C4-2B (cell line): ENCODE measurements at regions not wholly inside any gene's neighbourhood (a gene's known extent, or its start where the extent isn't known, plus 50 kb on each side); places are given as distances from the start of the nearest gene placed in this dataset.

Source experiments
- H3K27ac ChIP-seq: fragments of 450-650 bp; 2 replicates; pipeline ENCODE4 v1.5.1; 2017
- CTCF ChIP-seq: fragments of 450-650 bp; conservative IDR thresholded peaks from 2 replicates; pipeline ENCODE4 v1.5.1; 2017; ENCODE audit warnings: mild to moderate bottlenecking
- ZFX ChIP-seq: fragments of 450-650 bp; IDR thresholded peaks from 2 replicates; pipeline ENCODE4 v1.6.1; 2017

- H3K27ac ChIP-seq: no peak overlapping the region
- TF ChIP-seq ZFX: no peak
- no peak for TF ChIP-seq CTCF
These were observed 129.0 kb upstream of the ARHGEF3 start for GRCh38 chr3:56930706-56931105.

GRCh38 chr3:56929809-56930615, 128.3 kb upstream of the ARHGEF3 start:
- TF ChIP-seq CTCF: no peak
- TF ChIP-seq ZFX: no peak
- H3K27ac ChIP-seq: no peak overlapping the region

DNA sequence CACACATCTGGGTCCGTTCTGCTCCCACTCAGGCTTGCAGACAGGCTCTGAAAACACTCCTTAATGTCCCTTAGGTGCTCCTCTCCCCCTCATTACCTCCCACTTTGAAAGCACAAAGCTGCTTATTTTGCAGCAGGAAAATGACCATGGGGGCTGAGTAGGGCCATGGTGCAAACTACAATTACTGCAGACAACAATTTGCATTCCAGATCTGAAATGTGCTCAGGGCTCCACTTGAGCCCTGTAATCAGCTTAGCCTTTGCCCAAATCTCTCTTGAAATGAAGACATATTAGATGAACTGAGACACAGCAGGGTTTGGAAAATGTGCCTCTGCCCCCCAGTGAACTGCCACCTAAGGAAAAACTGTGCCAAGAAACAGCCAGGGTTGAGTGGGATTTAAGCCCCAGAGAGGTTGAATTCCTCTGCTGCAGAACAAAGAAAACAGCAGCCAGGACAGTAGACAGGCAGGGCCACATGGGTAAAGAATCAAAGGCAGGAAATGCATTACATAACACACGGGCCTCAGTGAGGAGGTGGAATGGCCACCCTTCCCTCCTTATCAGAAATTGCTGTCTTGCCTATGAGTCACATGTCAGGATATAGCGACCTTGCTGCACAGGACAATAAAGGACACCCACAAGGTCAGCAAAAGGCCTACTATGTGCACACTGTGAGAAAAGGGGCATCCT, 126.8 kb upstream of the ARHGEF3 start:
- TF ChIP-seq ZFX: no peak
- no peak for TF ChIP-seq CTCF
- H3K27ac ChIP-seq: no peak overlapping the region

DNA sequence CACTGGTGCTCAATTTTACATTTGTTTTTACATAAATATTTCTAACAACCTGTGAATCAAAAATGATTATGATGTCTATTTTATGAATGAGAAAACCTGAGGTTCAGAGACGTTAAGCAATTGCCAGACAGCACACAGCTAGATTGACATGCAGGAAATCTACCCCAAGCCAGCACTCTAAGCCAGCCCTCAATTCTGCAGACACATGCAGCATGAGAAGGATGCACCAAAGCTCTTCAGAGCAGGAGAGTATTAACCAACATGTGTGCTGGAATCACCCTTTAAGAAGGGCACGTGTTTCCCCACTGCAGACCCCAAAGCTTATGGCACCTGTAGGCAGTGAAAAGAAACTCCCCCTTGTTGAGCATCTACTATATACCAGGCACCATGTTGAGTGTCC, 126.1 kb upstream of the ARHGEF3 start:
- TF ChIP-seq CTCF (no peak), ZFX (no peak)
- H3K27ac ChIP-seq: no peak overlapping the region

GRCh38 chr3:56926947-56927282, 125.2 kb upstream of the ARHGEF3 start:
- TF ChIP-seq CTCF: no peak
- TF ChIP-seq ZFX: no peak
- no peak overlapping the region for H3K27ac ChIP-seq

DNA sequence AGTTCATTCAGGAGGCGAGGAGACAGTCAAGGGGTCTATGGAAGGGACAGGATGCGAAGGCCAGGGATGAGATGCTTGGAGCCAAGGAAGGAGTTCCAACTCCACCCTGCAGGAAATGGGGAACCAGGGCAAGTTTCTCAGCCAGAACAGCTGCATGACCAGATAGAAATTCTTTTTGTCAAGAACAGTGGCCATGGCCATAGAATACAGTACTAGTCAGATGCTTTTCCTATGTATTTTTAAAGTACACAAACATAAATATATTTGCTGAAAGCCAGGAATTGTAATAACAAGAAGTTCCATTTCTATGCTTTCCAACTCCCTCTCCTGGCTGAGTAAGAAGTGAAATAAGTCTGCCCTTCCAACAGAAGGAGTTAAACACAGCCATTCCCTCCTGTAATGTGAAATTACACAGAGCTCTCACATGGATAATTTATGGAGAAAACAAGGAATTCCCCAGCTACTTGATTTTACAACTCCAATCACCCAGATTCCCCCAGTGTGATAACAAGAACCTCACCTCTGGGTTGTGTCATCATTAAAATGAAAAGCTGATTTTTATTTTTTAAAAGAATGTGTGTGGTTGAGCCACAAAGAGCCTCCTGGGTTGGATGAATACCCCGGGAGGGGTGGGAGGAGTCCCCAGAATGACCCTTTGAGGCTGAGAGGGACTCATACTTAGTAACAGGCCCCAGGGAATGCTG, 124.6 kb upstream of the ARHGEF3 start:
- TF ChIP-seq CTCF (no peak), ZFX (no peak)
- no peak overlapping the region for H3K27ac ChIP-seq

- peak overlapping the region; percentile 36 for H3K27ac ChIP-seq
These were observed 123.0 kb upstream of the ARHGEF3 start for GRCh38 chr3:56924700-56925099.
